ENCODE measurements at regions not wholly inside any gene's neighbourhood (a gene's known extent, or its start where the extent isn't known, plus 50 kb on each side); places are given as distances from the start of the nearest gene placed in this dataset.
"Not testable (repeated sequence)": the region's sequence is repeated elsewhere in the genome, so short reads cannot be mapped to it uniquely, and the experiment has no call there.

GRCh38 chr11:16542353-16542752 lies 186.0 kb upstream of the SOX6 start:
- DNase-seq (ENCODE audit: low read depth in 1 of 2, low spot score in 1 of 2) = no peak

- DNase-seq (ENCODE audit: low read depth in 1 of 2, low spot score in 1 of 2) = no peak
Observed at GRCh38 chr11:16536513-16536912, 180.2 kb upstream of the SOX6 start.

GRCh38 chr11:16528639-16529038 lies 172.3 kb upstream of the SOX6 start:
- no peak for DNase-seq (ENCODE audit: low read depth in 1 of 2, low spot score in 1 of 2)

- no peak for DNase-seq (ENCODE audit: low read depth in 1 of 2, low spot score in 1 of 2)
Observed at GRCh38 chr11:16527525-16528246, 171.3 kb upstream of the SOX6 start.

- no peak for DNase-seq (ENCODE audit: low read depth in 1 of 2, low spot score in 1 of 2)
Observed at GRCh38 chr11:16526947-16527346, 170.6 kb upstream of the SOX6 start.

- DNase-seq (ENCODE audit: low read depth in 1 of 2, low spot score in 1 of 2) = not testable (repeated sequence)
Observed at GRCh38 chr11:16520713-16521112, 164.4 kb upstream of the SOX6 start.

- no peak for DNase-seq (ENCODE audit: low read depth in 1 of 2, low spot score in 1 of 2)
Observed at GRCh38 chr11:16512899-16513241, 156.5 kb upstream of the SOX6 start.

GRCh38 chr11:16512198-16512898 lies 156.0 kb upstream of the SOX6 start:
- no peak for DNase-seq (ENCODE audit: low read depth in 1 of 2, low spot score in 1 of 2)

- no peak for DNase-seq (ENCODE audit: low read depth in 1 of 2, low spot score in 1 of 2)
Observed at GRCh38 chr11:16511116-16512114, 155.1 kb upstream of the SOX6 start.

- DNase-seq (ENCODE audit: low read depth in 1 of 2, low spot score in 1 of 2) = no peak
Observed at GRCh38 chr11:16505481-16505880, 149.1 kb upstream of the SOX6 start.

GRCh38 chr11:16503891-16504290 lies 147.5 kb upstream of the SOX6 start:
- not testable (repeated sequence) for DNase-seq (ENCODE audit: low read depth in 1 of 2, low spot score in 1 of 2)

GRCh38 chr11:16494918-16495691 lies 138.8 kb upstream of the SOX6 start:
- no peak for DNase-seq (ENCODE audit: low read depth in 1 of 2, low spot score in 1 of 2)

- no peak for DNase-seq (ENCODE audit: low read depth in 1 of 2, low spot score in 1 of 2)
Observed at GRCh38 chr11:16484434-16484833, 128.1 kb upstream of the SOX6 start.

- no peak for DNase-seq (ENCODE audit: low read depth in 1 of 2, low spot score in 1 of 2)
Observed at GRCh38 chr11:16474659-16475058, 118.3 kb upstream of the SOX6 start.

GRCh38 chr11:16469968-16470367 lies 113.6 kb upstream of the SOX6 start:
- DNase-seq (ENCODE audit: low read depth in 1 of 2, low spot score in 1 of 2) = no peak

- DNase-seq (ENCODE audit: low read depth in 1 of 2, low spot score in 1 of 2) = no peak
Observed at GRCh38 chr11:16468735-16469453, 112.5 kb upstream of the SOX6 start.

GRCh38 chr11:16460508-16460907 lies 104.2 kb upstream of the SOX6 start:
- no peak for DNase-seq (ENCODE audit: low read depth in 1 of 2, low spot score in 1 of 2)

GRCh38 chr11:16456366-16456765 lies 100.0 kb upstream of the SOX6 start:
- no peak for DNase-seq (ENCODE audit: low read depth in 1 of 2, low spot score in 1 of 2)

GRCh38 chr11:16454289-16454863 lies 98.0 kb upstream of the SOX6 start:
- DNase-seq (ENCODE audit: low read depth in 1 of 2, low spot score in 1 of 2) = no peak
